ENCODE measurements at regions not wholly inside any gene's neighbourhood (a gene's known extent, or its start where the extent isn't known, plus 50 kb on each side); places are given as distances from the start of the nearest gene placed in this dataset.

- no peaks in the 10 kb centered on the region for H3K4me1 ChIP-seq
- no peak overlapping the region for H3K27ac Mint-ChIP-seq (ENCODE audit: unreplicated experiment)
- BruUV-seq (replicated peaks) = no TSS peak
- POLR2A ChIA-PET = no interaction called here
- H3K9me3 ChIP-seq = no peaks in the 10 kb centered on the region
- H3K27me3 ChIP-seq (replicated peaks; ENCODE audit: control insufficient read depth, insufficient read depth, low read length) = no peaks in the 10 kb centered on the region
- TF ChIP-seq, protein P1, sequence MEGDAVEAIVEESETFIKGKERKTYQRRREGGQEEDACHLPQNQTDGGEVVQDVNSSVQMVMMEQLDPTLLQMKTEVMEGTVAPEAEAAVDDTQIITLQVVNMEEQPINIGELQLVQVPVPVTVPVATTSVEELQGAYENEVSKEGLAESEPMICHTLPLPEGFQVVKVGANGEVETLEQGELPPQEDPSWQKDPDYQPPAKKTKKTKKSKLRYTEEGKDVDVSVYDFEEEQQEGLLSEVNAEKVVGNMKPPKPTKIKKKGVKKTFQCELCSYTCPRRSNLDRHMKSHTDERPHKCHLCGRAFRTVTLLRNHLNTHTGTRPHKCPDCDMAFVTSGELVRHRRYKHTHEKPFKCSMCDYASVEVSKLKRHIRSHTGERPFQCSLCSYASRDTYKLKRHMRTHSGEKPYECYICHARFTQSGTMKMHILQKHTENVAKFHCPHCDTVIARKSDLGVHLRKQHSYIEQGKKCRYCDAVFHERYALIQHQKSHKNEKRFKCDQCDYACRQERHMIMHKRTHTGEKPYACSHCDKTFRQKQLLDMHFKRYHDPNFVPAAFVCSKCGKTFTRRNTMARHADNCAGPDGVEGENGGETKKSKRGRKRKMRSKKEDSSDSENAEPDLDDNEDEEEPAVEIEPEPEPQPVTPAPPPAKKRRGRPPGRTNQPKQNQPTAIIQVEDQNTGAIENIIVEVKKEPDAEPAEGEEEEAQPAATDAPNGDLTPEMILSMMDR (IDR thresholded peaks at IDR 0.05; ENCODE audit: insufficient read depth in 1 of 2, low read depth in 1 of 2, low read length in 1 of 2, severe bottlenecking in 1 of 2, unreplicated experiment in 1 of 2) = no peak
- peaks cover 3% of the 10 kb centered on the region for H3K36me3 ChIP-seq (ENCODE audit: control insufficient read depth, insufficient read depth, low read length)
- H3K36me3 Mint-ChIP-seq (ENCODE audit: insufficient read depth, unreplicated experiment) = peaks cover 29% of the 10 kb centered on the region
- H3K4me1 Mint-ChIP-seq (ENCODE audit: low read depth, unreplicated experiment) = no peaks in the 10 kb centered on the region
- DNase-seq = no peak
- H3K9me3 Mint-ChIP-seq (ENCODE audit: unreplicated experiment) = no peaks in the 10 kb centered on the region
- intact Hi-C loops (cut with micrococcal nuclease; ENCODE audit: unreplicated experiment) = no loop called here
- H3K27me3 Mint-ChIP-seq (ENCODE audit: insufficient read depth, unreplicated experiment) = no peaks in the 10 kb centered on the region
- no peak overlapping the region for H3K4me3 ChIP-seq (ENCODE audit: low read depth, low read length)
- CTCF ChIA-PET = no interaction called here
- no peak overlapping the region for H3K4me3 Mint-ChIP-seq (ENCODE audit: unreplicated experiment)
Observed at GRCh38 chr6:63425493-63425892, 105.7 kb upstream of the LGSN start.

GRCh38 chr6:63426844-63427243 is 107.1 kb upstream of the LGSN start:
- Mint-ChIP-seq H3K4me3 (ENCODE audit: unreplicated experiment) (no peak overlapping the region), H3K4me1 (ENCODE audit: low read depth, unreplicated experiment) (peaks cover 3% of the 10 kb centered on the region), H3K9me3 (ENCODE audit: unreplicated experiment) (no peaks in the 10 kb centered on the region), H3K27me3 (ENCODE audit: insufficient read depth, unreplicated experiment) (no peaks in the 10 kb centered on the region), H3K27ac (ENCODE audit: unreplicated experiment) (no peak overlapping the region), H3K36me3 (ENCODE audit: insufficient read depth, unreplicated experiment) (peaks cover 31% of the 10 kb centered on the region)
- no peaks in the 10 kb centered on the region for H3K27me3 ChIP-seq (replicated peaks; ENCODE audit: control insufficient read depth, insufficient read depth, low read length)
- ChIA-PET CTCF (no interaction called here), POLR2A (no interaction called here)
- H3K4me1 ChIP-seq = no peaks in the 10 kb centered on the region
- H3K4me3 ChIP-seq (ENCODE audit: low read depth, low read length) = no peak overlapping the region
- intact Hi-C loops (cut with micrococcal nuclease; ENCODE audit: unreplicated experiment) = no loop called here
- no peak for DNase-seq
- H3K9me3 ChIP-seq = no peaks in the 10 kb centered on the region
- TF ChIP-seq, protein P1 (IDR thresholded peaks at IDR 0.05; ENCODE audit: insufficient read depth in 1 of 2, low read depth in 1 of 2, low read length in 1 of 2, severe bottlenecking in 1 of 2, unreplicated experiment in 1 of 2) = no peak
- H3K36me3 ChIP-seq (ENCODE audit: control insufficient read depth, insufficient read depth, low read length) = peaks cover 4% of the 10 kb centered on the region
- no TSS peak for BruUV-seq (replicated peaks)

DNA sequence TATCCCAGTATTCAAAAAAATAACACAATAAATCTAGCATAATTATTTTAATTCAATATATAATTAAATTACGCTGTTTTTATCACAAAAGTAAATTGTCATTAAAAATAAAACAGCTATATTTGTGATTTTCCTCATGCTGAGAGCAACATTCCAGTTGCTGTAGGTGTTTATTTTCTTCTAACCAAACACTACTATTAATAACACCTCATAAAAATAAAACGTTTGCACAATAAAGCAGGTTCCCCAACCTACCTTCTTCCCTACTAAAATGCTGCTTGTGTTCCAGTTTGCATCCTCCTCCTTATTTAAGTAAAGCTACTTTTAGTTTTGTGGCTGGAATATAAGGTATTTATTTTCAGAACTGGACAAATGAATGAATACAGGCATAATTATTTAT is 108.2 kb upstream of the LGSN start:
- H3K9me3 ChIP-seq = no peaks in the 10 kb centered on the region
- peaks cover 31% of the 10 kb centered on the region for H3K36me3 Mint-ChIP-seq (ENCODE audit: insufficient read depth, unreplicated experiment)
- no peak overlapping the region for H3K27ac Mint-ChIP-seq (ENCODE audit: unreplicated experiment)
- H3K27me3 ChIP-seq (replicated peaks; ENCODE audit: control insufficient read depth, insufficient read depth, low read length) = no peaks in the 10 kb centered on the region
- ChIA-PET POLR2A (interaction anchor here (0.9 kb wide), 1 partner anchor 14 kb away, joined by 4 read pairs; no protein-coding TSS in a partner anchor), CTCF (no interaction called here)
- peaks cover 4% of the 10 kb centered on the region for H3K36me3 ChIP-seq (ENCODE audit: control insufficient read depth, insufficient read depth, low read length)
- no peak for DNase-seq
- no peak overlapping the region for H3K4me3 Mint-ChIP-seq (ENCODE audit: unreplicated experiment)
- H3K9me3 Mint-ChIP-seq (ENCODE audit: unreplicated experiment) = no peaks in the 10 kb centered on the region
- BruUV-seq (replicated peaks) = no TSS peak
- no peaks in the 10 kb centered on the region for H3K27me3 Mint-ChIP-seq (ENCODE audit: insufficient read depth, unreplicated experiment)
- peaks cover 8% of the 10 kb centered on the region for H3K4me1 Mint-ChIP-seq (ENCODE audit: low read depth, unreplicated experiment)
- intact Hi-C loops (cut with micrococcal nuclease; ENCODE audit: unreplicated experiment) = no loop called here
- TF ChIP-seq, protein P1 (IDR thresholded peaks at IDR 0.05; ENCODE audit: insufficient read depth in 1 of 2, low read depth in 1 of 2, low read length in 1 of 2, severe bottlenecking in 1 of 2, unreplicated experiment in 1 of 2) = no peak
- H3K4me1 ChIP-seq = peaks cover 7% of the 10 kb centered on the region
- H3K4me3 ChIP-seq (ENCODE audit: low read depth, low read length) = no peak overlapping the region
